T-helper 9 cell (primary cell): ENCODE measurements at regions not wholly inside any gene's neighbourhood (a gene's known extent, or its start where the extent isn't known, plus 50 kb on each side); places are given as distances from the start of the nearest gene placed in this dataset.

Source experiments
- DNase-seq: peaks from one replicate; pipeline ENCODE4 v3.0.0-alpha.2; 2020

GRCh38 chr5:18119156-18119785 is 485.0 kb downstream of the TAF11L14 start:
- no peak for DNase-seq

- no peak for DNase-seq
Observed at GRCh38 chr5:18141222-18141621, 507.0 kb downstream of the TAF11L14 start.

GRCh38 chr5:18142831-18143230 is 508.6 kb downstream of the TAF11L14 start:
- no peak for DNase-seq

- DNase-seq, result no peak
Observed at GRCh38 chr5:18152671-18153070, 518.4 kb downstream of the TAF11L14 start.

GRCh38 chr5:18158166-18158565 is 523.9 kb downstream of the TAF11L14 start:
- DNase-seq, result no peak

- no peak for DNase-seq
Observed at GRCh38 chr5:18159331-18159730, 525.1 kb downstream of the TAF11L14 start.

- no peak for DNase-seq
Observed at GRCh38 chr5:18171684-18172083, 537.4 kb downstream of the TAF11L14 start.

- no peak for DNase-seq
Observed at GRCh38 chr5:18179579-18179978, 545.3 kb downstream of the TAF11L14 start.

GRCh38 chr5:18181575-18181974 is 547.3 kb downstream of the TAF11L14 start:
- no peak for DNase-seq

GRCh38 chr5:18195910-18196309 is 561.6 kb downstream of the TAF11L14 start:
- no peak for DNase-seq

GRCh38 chr5:18197734-18198133 is 563.5 kb downstream of the TAF11L14 start:
- DNase-seq, result no peak

GRCh38 chr5:18202164-18202563 is 567.9 kb downstream of the TAF11L14 start:
- DNase-seq, result no peak

GRCh38 chr5:18203296-18203695 is 569.0 kb downstream of the TAF11L14 start:
- DNase-seq, result no peak

GRCh38 chr5:18213666-18214065 is 579.4 kb downstream of the TAF11L14 start:
- no peak for DNase-seq

GRCh38 chr5:18216016-18216415 is 581.8 kb downstream of the TAF11L14 start:
- no peak for DNase-seq

GRCh38 chr5:18216729-18217128 is 582.5 kb downstream of the TAF11L14 start:
- DNase-seq, result no peak

- no peak for DNase-seq
Observed at GRCh38 chr5:18219241-18219640, 585.0 kb downstream of the TAF11L14 start.

GRCh38 chr5:18220631-18221030 is 586.4 kb downstream of the TAF11L14 start:
- DNase-seq, result no peak

- DNase-seq, result no peak
Observed at GRCh38 chr5:18236386-18236785, 602.1 kb downstream of the TAF11L14 start.

GRCh38 chr5:18238321-18238720 is 604.1 kb downstream of the TAF11L14 start:
- no peak for DNase-seq

GRCh38 chr5:18240971-18241370 is 606.7 kb downstream of the TAF11L14 start:
- no peak for DNase-seq

GRCh38 chr5:18243846-18244245 is 609.6 kb downstream of the TAF11L14 start:
- no peak for DNase-seq

- no peak for DNase-seq
Observed at GRCh38 chr5:18244309-18244708, 610.0 kb downstream of the TAF11L14 start.

- no peak for DNase-seq
Observed at GRCh38 chr5:18252559-18252958, 618.3 kb downstream of the TAF11L14 start.

GRCh38 chr5:18264126-18264882 is 630.0 kb downstream of the TAF11L14 start:
- DNase-seq, result no peak
